B cell (primary cell): ENCODE measurements at regions not wholly inside any gene's neighbourhood (a gene's known extent, or its start where the extent isn't known, plus 50 kb on each side); places are given as distances from the start of the nearest gene placed in this dataset.

Experiments
- ATAC-seq: fragments of 200-7000 bp; cut with Tn5 transposase; one replicate; pipeline ENCODE4 v1.10.0; 2021; ENCODE audit warnings: low read depth, mild to moderate bottlenecking, moderate number of reproducible peaks, moderate library complexity
- CTCF ChIA-PET: fragments of 350-600 bp; sonication (Branson Sonifier 250); formaldehyde crosslinking; loops from one replicate; lab custom pipeline; 2021; ENCODE audit warnings: antibody characterized with exemption, inconsistent platforms; lab: Charles Lee
- POLR2A ChIA-PET: fragments of 350-600 bp; sonication (Branson Sonifier 250); formaldehyde crosslinking; loops from one replicate; lab custom pipeline; 2021; ENCODE audit warnings: antibody characterized with exemption; lab: Charles Lee
- DNase-seq: peaks from one replicate; pipeline ENCODE4 v3.0.0; 2013
- H2AFZ ChIP-seq: 2 replicates; pipeline ENCODE4 v1.6.1; 2012; ENCODE audit warnings: mild to moderate bottlenecking, low read depth, low read length; ENCODE audit not compliant: insufficient read depth, poor library complexity, severe bottlenecking
- H3K27ac ChIP-seq, 2 donors: 1 replicate in 1 of 2; 2 replicates in 1 of 2; pipeline ENCODE4 v1.5.1; 2012 to 2013; ENCODE audit warnings: low read length in 2 of 2, mild to moderate bottlenecking in 2 of 2, moderate library complexity in 1 of 2
- H3K27me3 ChIP-seq, 4 experiments: fragments of 200-600 bp in 1 of 4; sonication (generic) in 1 of 4; replicated peaks in 1 of 4; 1 replicate in 2 of 4; 2 replicates in 2 of 4; pipeline versions ENCODE4 v1.6.1 to v1.7.0; 2013 to 2016; ENCODE audit warnings: low read length in 3 of 4, mild to moderate bottlenecking in 2 of 4, mixed read lengths in 1 of 4, moderate library complexity in 1 of 4; ENCODE audit not compliant: insufficient read depth in 4 of 4, control insufficient read depth in 3 of 4; ENCODE audit errors: control extremely low read depth in 1 of 4
- H3K36me3 ChIP-seq, 2 experiments: replicated peaks in 1 of 2; 1 replicate in 1 of 2; 2 replicates in 1 of 2; pipeline versions ENCODE4 v1.6.1 to v1.7.1; 2013; ENCODE audit warnings: low read length in 1 of 2; ENCODE audit not compliant: insufficient read depth in 2 of 2, control insufficient read depth in 1 of 2; ENCODE audit errors: control extremely low read depth in 1 of 2, extremely low read depth in 1 of 2
- H3K4me1 ChIP-seq, 2 donors: fragments of 200-600 bp in 1 of 2; sonication (generic) in 1 of 2; 1 replicate in 1 of 2; 2 replicates in 1 of 2; pipeline versions ENCODE4 v1.5.1 to v1.6.1; 2013 to 2017; ENCODE audit warnings: low read length in 2 of 2; ENCODE audit not compliant: control insufficient read depth in 2 of 2, insufficient read depth in 2 of 2
- H3K4me2 ChIP-seq: replicated peaks from 2 replicates; pipeline ENCODE3; 2012; ENCODE audit warnings: mild to moderate bottlenecking, low read depth, low read length; ENCODE audit not compliant: poor library complexity, severe bottlenecking
- H3K4me3 ChIP-seq, 5 experiments: fragments of 200-600 bp in 1 of 5; sonication (generic) in 1 of 5; 1 replicate in 3 of 5; 2 replicates in 2 of 5; pipeline versions ENCODE4 v1.5.1 to v1.7.0; 2011 to 2016; ENCODE audit warnings: low read length in 4 of 5, mild to moderate bottlenecking in 4 of 5, low read depth in 2 of 5, control low read depth in 1 of 5, moderate library complexity in 1 of 5; ENCODE audit not compliant: insufficient read depth in 1 of 5; ENCODE audit errors: control extremely low read depth in 1 of 5, extremely low read depth in 1 of 5
- H3K79me2 ChIP-seq: fragments of 200-600 bp; sonication (generic); one replicate; pipeline ENCODE4 v1.6.0; 2016; ENCODE audit warnings: low read length; ENCODE audit not compliant: control insufficient read depth, insufficient read depth
- H3K9ac ChIP-seq: fragments of 200-600 bp; sonication (generic); 2 replicates; pipeline ENCODE4 v1.6.1; 2017; ENCODE audit warnings: mild to moderate bottlenecking, low read length, moderate library complexity
- H3K9me3 ChIP-seq, 3 donors: one replicate each; pipeline versions ENCODE4 v1.6.1 to v1.7.1; 2013; ENCODE audit warnings: low read length in 2 of 3; ENCODE audit not compliant: control insufficient read depth in 2 of 3, insufficient read depth in 1 of 3; ENCODE audit errors: control extremely low read depth in 1 of 3
- H4K20me1 ChIP-seq: 2 replicates; pipeline ENCODE4 v1.6.0; 2012; ENCODE audit warnings: mild to moderate bottlenecking, low read length; ENCODE audit not compliant: insufficient read depth, control insufficient read depth, poor library complexity, severe bottlenecking
- H3K27ac Mint-ChIP-seq: one replicate; pipeline ENCODE4 v1.8.0; 2021; ENCODE audit warnings: mixed read lengths
- H3K27me3 Mint-ChIP-seq: one replicate; pipeline ENCODE4 v1.8.0; 2021; ENCODE audit warnings: mixed read lengths
- H3K4me1 Mint-ChIP-seq: one replicate; pipeline ENCODE4 v1.8.0; 2021; ENCODE audit warnings: mixed read lengths
- H3K4me3 Mint-ChIP-seq: one replicate; pipeline ENCODE4 v1.8.0; 2021; ENCODE audit warnings: mixed read lengths
- H3K9me3 Mint-ChIP-seq: one replicate; pipeline ENCODE4 v1.8.0; 2022; ENCODE audit warnings: mixed read lengths; ENCODE audit not compliant: insufficient read depth
- EZH2 ChIP-seq: IDR thresholded peaks from 2 replicates; pipeline ENCODE4 v1.6.1; 2012; ENCODE audit warnings: borderline replicate concordance, low read depth, mild to moderate bottlenecking, moderate library complexity, low read length; ENCODE audit not compliant: insufficient read depth, poor library complexity, severe bottlenecking
- WGBS: methylation state at CpG from one replicate; pipeline ENCODE4 v1.1.5; 2013; ENCODE audit warnings: missing lambda C conversion rate; ENCODE audit not compliant: insufficient coverage; 5-methylcytosine and 5-hydroxymethylcytosine counted together
- intact Hi-C: fragments of 100-400 bp; cut with micrococcal nuclease; formaldehyde crosslinking; loops from one replicate; pipeline ENCODE4 v1.10.0; 2022
- TF ChIP-seq, protein P1 (sequence below): fragments of 200-600 bp; IDR thresholded peaks from one replicate; pipeline ENCODE4 v1.8.0; 2022; ENCODE audit warnings: antibody characterized with exemption, mild to moderate bottlenecking

DNA sequence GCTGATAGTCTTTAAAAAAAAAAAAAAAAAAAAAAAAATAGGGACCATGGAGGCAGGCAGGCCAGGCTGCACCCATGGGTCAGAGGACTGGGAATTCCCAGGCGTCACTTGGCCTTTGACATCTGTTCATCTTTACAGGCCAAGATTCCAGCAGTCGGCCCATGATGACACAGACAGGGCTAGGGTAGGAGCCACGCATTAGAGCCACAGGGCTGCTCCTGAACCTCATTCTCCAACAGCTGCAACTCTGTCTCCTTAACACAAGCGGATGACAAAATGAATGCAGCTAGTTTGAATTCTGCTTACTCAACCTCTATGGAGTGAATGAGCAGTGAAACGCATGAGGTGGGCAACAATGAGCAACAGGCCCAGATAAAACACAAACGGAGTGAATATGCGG lies 126.4 kb downstream of the LY86 start:
- Histone ChIP-seq H3K4me3 (no peak overlapping the region), H3K36me3 (no peaks in the 10 kb centered on the region), H3K27ac (no peak overlapping the region), H2AFZ (no peak overlapping the region), H3K4me1 (peaks cover 25 to 27% of the 10 kb centered on the region in 2 donors), H3K9ac (no peak overlapping the region), H4K20me1 (no peaks in the 10 kb centered on the region), H3K27me3 (peaks cover 0 to 10% (median 2%) of the 10 kb centered on the region in 4 experiments), H3K4me2 (no peak overlapping the region), H3K9me3 (no peaks in the 10 kb centered on the region), H3K79me2 (no peaks in the 10 kb centered on the region)
- intact Hi-C loops, result no loop called here
- ChIA-PET POLR2A (no interaction called here), CTCF (interaction anchor here (0.7 kb wide), 2 partner anchors 40 to 900 kb away, joined by 3 to 4 read pairs; no protein-coding TSS in a partner anchor)
- DNase-seq (no peak), ATAC-seq (no peak)
- Mint-ChIP-seq H3K27me3 (peaks cover 24% of the 10 kb centered on the region), H3K27ac (no peak overlapping the region), H3K9me3 (no peaks in the 10 kb centered on the region), H3K4me3 (no peak overlapping the region), H3K4me1 (peaks cover 33% of the 10 kb centered on the region)
- 96% methylated on average over 5 of the region's 7 CpGs for WGBS
- TF ChIP-seq, protein P1, sequence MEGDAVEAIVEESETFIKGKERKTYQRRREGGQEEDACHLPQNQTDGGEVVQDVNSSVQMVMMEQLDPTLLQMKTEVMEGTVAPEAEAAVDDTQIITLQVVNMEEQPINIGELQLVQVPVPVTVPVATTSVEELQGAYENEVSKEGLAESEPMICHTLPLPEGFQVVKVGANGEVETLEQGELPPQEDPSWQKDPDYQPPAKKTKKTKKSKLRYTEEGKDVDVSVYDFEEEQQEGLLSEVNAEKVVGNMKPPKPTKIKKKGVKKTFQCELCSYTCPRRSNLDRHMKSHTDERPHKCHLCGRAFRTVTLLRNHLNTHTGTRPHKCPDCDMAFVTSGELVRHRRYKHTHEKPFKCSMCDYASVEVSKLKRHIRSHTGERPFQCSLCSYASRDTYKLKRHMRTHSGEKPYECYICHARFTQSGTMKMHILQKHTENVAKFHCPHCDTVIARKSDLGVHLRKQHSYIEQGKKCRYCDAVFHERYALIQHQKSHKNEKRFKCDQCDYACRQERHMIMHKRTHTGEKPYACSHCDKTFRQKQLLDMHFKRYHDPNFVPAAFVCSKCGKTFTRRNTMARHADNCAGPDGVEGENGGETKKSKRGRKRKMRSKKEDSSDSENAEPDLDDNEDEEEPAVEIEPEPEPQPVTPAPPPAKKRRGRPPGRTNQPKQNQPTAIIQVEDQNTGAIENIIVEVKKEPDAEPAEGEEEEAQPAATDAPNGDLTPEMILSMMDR, result no peak
- no peak for TF ChIP-seq EZH2

DNA sequence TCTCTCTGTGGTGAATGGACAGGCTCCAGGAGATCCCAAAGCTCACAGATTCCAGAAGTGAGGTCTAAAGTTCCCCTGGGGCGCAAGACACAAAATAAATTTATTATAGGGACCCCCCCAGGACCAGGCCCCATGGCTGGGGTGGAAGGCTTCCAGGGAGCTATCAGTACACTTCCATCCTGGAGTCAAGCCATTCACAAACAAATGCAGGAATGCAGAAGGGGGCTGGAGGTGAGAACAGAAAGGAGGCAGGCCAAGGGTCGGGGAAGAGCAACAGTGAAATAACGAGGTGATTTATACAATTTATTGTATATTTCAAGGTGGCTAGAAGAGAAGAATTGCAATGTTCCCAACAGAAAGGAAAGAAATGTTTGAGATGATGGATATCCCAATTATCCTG lies 126.9 kb downstream of the LY86 start:
- no peak overlapping the region for H3K4me2 ChIP-seq
- no peak overlapping the region for H3K4me3 Mint-ChIP-seq
- no peak for ATAC-seq
- no peak overlapping the region for H2AFZ ChIP-seq
- no peaks in the 10 kb centered on the region for H3K9me3 Mint-ChIP-seq
- H4K20me1 ChIP-seq, result no peaks in the 10 kb centered on the region
- no peak for DNase-seq
- peaks cover 25 to 27% of the 10 kb centered on the region in 2 donors for H3K4me1 ChIP-seq
- no CpG with 5 or more reads among the region's 3 CpGs for WGBS
- peaks cover 33% of the 10 kb centered on the region for H3K4me1 Mint-ChIP-seq
- POLR2A ChIA-PET, result no interaction called here
- TF ChIP-seq, protein P1, result no peak
- TF ChIP-seq EZH2, result no peak
- H3K27me3 Mint-ChIP-seq, result peaks cover 24% of the 10 kb centered on the region
- no peaks in the 10 kb centered on the region for H3K36me3 ChIP-seq
- no peak overlapping the region for H3K27ac Mint-ChIP-seq
- no peak overlapping the region for H3K4me3 ChIP-seq
- no peak overlapping the region for H3K9ac ChIP-seq
- H3K27ac ChIP-seq, result no peak overlapping the region
- CTCF ChIA-PET, result no interaction called here
- intact Hi-C loops, result no loop called here
- no peaks in the 10 kb centered on the region for H3K9me3 ChIP-seq
- H3K79me2 ChIP-seq, result no peaks in the 10 kb centered on the region
- H3K27me3 ChIP-seq, result peaks cover 0 to 10% (median 2%) of the 10 kb centered on the region in 4 experiments
